HT-29 (cell line): ENCODE measurements at regions not wholly inside any gene's neighbourhood (a gene's known extent, or its start where the extent isn't known, plus 50 kb on each side); places are given as distances from the start of the nearest gene placed in this dataset.
"Not testable (repeated sequence)": the region's sequence is repeated elsewhere in the genome, so short reads cannot be mapped to it uniquely, and the experiment has no call there.

Experiments used
- DNase-seq: peaks from one replicate; pipeline ENCODE4 v3.0.0-alpha.2; 2015; ENCODE audit warnings: low spot score

DNA sequence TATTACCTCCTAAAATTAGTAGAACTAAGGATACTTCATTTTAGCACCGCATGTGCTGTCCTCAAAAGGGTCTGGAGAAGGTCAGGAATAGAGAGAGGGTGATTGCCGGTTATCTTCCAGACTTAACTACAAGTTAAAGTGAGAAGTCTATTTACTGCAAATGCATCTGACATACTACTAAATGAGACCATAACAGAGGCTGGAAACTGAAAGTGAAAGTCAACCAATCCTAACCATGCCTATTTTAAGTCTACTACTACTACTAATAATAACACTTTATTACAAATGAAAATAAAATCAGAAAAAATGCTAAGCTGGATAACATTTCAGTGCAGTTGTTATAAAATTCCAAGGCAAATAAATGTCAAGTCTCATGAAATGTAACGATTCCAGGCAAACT, 244.7 kb downstream of the KIF20B start:
- DNase-seq = no peak

DNA sequence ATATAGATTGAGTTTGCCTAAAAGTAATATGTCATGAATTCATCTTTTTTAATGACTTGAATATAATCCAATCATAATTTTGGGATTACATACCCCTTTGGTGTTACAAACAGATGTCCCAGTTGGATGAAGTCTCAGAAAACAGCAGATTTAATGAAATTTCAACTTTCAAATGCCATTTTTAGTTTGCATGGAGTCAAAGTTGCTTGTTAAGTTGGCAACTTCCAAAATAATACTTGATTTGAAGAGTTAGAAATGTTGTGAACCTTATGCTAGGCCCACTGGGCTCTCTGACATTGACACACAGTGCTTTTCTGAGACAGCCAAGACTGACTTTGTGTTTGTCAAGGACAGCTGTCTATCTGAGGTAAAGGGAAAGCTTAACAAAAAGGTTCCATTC, 248.1 kb downstream of the KIF20B start:
- no peak for DNase-seq

DNA sequence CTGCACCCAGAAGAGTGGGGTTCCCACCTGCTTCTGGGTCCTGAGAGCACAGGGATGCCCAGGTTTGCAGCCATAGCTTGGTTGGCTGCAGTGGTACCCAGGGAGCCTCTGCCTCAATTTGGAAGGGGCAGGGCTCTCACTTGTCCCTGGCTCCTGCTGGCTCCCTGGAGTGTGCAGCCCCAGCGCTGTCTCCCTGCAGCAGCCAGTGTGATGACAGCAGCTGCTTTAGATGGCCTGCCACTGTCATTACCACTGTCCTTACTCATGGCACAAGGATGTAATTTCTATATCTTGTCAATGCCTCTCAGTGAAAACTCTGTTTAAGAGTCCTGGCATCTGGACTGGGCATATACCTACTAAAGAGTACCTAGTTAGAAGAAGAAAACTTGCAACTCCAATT, 250.9 kb downstream of the KIF20B start:
- no peak for DNase-seq

DNA sequence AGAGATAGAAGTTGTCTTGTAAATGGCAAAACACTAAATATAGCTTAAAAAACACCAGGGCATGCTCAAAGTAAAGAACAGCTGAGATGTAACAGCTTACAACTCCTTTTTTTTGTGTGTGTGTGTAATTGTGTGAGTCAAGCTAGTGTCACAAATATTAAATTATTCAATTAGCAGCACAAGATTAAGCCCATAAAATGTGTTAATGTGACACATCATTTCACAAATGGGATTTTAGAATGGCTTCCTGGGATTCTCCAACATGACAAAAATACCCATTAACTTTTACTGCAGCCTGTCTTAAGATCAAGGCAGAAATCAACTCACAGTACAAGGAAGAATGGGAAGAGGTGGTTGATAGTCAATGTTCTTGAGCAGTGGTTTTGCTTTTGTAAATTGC, 251.4 kb downstream of the KIF20B start:
- no peak for DNase-seq

DNA sequence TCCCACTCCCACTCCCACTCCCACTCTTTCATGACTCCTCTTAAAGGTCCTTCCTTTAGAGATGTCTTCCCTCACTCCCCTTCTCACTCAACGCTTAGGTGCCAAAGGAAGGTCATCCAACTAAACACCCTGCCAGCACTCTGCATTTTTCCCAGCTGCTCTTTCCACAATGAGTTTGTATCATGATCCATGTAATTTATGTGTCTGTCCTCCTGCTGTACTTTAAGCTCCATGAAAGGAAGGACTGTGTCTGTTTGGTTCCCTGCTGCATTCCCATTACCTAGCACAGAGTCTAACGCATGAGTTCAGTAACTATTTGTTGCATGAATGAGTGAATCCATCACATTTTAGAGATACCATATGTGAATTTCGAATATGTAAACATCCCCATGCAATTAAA, 252.7 kb downstream of the KIF20B start:
- DNase-seq = no peak

DNA sequence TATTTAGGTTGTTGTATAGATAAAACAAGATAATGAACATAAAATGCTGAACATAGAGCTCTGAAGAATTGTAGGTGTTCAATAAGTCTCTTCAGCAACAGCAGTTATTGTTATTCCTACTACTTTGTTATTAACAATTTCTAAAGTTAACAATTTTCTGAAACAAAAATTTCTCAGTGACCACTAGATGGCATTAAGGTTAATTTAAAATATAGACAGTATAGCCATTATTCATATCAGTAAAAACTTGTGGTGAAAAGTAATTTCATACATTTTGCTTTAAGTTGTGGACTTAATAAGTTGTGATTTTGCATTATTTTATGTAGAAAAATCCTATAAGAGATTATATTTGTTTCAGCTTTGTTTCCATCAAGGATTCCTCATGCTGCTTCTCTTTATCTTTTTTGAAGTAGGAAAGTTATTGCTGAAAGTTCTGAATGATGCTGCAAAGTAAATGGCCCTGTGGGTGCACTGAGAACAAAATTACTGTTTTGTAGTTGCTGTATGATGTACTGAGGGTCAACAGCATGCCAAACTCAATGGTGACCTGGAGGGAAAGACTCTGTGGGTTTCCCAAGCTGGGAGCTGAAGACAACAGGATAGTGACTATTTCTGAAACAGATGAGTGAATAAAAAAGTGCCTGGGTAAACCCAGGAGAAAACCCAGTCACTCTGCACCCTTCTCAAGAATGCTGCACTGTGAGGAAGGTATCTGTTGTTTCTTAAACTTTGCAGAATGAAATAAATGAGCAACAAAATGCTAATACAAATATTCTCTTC, 253.6 kb downstream of the KIF20B start:
- DNase-seq = peak; percentile 34

DNA sequence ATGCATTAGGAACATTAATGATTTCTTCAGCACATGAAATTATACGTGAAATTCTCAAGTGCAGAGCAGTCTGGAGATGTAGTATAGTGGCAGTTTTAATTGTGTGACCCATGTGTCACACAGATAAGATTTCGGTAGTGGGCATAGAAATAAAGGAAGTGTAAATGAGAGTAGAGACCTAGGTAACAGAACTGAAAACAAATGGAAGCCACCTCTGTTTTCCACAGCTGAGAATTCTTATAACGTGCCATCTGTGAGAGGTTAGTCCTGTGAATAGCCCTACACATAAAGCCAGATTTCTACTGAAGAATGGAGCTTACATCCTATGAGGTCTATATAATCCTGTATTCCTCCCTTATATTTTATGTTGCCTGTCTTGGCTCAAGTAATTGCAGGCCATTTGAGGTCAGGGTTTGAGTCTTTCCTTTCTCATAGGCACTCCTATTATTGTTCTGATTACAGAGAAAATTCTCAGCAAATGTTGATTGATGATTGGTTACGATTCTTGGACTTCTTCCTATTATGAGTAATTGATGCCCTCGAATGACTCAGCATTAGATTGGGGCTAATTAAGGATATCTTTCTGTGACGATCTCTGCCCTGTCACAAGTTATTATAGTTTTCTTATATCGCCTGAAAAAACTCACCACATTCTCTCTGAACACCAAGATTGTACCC, 258.2 kb downstream of the KIF20B start:
- no peak for DNase-seq

DNA sequence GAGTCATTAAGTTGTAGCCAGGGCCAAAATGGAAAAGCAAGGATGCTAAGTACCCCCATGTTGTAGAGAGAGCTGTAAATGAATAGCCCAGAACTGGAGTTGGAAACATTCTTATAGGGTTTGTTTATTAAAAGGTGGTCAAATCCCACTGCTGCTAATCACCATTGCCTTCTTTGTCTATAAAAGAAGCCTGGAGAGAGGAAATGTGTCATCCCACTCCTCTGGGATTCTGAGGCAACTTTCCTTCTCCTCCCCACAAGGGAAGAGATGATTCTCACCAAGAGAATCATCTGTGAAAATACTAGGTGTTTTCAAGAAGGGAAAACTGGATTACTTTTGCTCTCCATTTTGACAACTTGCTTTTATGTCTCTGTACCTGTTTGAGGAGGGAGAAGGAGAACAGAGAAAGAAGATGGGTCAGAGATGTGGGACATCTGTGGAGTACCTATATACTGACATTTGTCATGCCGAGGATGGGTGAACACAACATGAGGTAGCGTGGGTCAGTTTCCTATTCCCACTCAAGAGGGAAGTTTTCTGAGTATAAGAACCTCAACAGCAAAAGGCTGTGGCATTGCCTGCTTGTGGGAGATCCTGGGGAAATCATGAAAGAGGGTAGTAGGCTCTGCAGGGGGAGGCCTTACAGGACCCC, 262.2 kb downstream of the KIF20B start:
- DNase-seq = no peak

DNA sequence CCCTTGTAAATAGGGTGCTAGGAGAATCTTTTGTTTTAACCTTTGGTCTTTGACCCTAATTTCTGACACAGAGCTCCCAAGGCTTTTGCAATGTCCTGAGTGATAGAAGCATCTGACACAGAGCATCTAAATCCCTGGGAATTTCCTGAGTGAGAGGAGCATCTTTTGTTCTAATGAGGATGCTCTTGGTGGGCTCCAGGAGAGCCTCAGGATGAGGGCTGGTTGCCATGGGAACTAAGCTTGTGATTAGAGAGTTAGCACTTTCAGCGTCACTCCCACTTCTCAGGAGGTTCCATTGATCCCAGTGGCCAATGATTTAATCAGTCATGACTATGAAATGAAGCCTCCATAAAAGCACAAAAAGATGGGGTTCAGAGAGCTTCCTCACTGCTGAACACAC, 264.8 kb downstream of the KIF20B start:
- no peak for DNase-seq

DNA sequence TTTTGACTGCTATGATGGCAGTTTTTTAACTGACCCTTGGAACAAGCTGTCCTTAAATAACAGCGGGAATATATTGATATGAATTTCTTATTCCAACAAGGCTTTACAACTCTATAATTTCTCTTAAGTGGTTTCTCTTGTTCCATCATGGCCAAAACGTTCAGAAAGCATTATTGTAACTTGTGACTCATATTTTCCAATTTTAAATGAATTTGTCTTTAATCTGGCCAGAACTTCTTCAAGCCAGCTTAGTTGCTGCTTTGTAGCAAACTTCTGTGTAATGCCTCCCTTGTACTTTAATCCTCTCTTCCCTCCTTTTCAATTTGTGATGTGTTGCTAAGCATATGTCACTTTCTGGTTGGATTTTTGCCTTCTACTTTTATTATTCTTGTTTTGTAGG, 271.9 kb downstream of the KIF20B start:
- DNase-seq = no peak

DNA sequence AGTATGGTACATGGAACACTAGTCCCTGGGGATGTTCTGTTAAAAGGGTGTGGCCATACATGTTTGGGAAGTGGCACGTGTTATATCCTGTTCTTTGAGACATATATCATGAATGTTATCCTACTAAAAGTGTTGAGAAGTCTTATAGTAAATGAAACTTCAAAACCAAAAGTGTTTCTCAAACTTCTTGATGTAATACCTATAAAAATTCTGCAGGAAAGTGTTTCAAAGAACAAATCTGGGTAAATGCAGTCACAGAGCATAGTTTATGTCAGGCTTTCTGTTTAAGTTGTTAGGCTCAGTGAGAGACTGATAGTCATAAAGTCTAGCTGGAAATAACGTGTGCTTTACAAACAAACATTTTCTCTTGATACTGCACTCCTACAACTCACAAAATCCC, 273.7 kb downstream of the KIF20B start:
- DNase-seq = no peak

DNA sequence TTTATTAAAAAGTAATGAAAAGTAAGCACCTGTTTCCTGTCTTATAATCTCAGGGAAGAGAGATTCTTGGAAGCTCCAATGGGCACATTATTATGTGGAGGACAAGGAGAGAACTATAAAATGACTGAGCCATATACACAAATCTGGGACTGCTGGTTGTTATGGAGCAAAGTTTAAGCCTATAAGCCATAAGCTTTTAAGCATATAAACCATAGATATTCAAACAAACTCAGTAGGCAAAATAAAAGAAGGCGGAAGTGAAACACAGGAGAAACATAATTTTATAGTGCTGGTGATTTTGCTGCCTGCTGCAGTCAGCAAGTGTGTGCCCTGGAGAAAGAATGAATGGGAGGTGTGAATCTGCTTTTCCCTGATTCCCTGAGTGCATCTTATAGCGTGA, 274.4 kb downstream of the KIF20B start:
- DNase-seq = no peak

DNA sequence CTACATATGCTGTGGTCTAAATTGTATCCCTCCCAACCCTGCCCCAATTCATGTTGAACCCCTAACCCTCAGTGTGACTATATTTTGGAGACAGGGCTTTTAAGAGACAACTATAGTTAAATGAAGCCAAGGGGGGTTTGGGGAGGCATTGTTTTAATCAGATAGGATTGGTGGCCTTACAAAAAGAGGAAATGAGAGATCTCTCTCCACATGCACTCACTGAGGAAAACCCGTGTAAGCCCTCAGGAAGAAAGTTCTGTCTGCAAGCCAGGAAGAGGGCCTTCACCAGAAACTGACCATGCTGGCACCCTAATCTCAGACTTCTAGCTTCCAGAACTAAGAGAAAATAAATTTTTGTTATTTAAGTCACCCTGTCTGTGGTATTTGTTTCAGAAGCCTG, 276.7 kb downstream of the KIF20B start:
- DNase-seq = no peak

DNA sequence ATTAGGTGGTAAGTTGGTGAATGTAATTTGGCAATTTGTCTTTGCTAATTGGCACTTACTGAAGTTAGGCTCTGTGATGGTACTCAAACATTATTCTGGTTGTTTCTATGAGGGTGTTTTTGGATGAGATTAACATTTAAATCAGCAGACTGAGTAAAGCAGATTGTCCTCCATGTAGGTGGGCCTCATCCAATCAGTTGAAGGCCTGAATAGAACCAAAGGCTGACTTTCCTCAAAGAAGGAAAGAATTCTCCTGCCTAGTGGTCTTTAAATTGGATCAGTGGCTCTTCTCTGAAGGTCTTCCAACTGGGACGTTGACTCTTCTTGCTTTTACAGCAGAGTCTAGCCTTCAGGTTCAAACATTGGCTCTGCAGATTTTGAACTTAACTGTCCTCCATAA, 278.3 kb downstream of the KIF20B start:
- DNase-seq = no peak

DNA sequence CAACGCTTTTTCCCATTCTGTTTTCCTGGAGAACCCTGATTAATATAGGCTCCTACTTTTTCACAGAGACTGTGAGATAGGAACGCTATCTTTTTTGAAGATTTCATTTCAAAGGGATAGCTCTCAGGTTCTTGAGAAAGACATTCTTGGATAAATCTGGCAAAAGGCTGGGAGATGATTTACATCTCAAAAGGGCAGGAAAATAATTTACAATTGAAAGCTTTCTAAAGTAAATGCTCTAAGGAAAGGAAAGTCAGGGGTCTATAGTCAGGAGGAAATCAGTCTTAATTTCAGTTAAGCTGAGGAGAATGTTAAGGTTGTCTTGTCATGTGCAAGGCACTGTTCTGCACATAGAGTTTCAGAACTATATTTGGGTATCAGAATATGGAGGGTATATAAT, 278.8 kb downstream of the KIF20B start:
- no peak for DNase-seq

DNA sequence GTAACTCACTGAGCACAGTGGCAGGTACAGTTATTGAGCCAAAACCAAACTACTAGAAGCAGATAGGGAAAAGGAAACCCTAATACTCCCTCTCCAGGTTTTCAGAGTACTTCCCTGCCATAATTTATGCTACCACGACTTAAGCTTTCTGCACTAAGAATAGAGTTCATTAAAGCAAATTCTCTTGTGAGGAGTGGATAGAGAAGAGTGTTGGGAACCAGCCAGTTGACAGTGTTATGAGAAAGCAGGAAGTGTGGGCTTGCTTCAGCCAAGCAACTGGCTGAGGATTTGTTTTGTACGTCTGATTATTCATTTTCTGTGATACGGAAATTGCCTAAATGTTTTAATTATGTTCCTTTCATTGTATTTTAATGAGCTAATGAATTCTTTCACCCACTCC, 280.5 kb downstream of the KIF20B start:
- DNase-seq = no peak

DNA sequence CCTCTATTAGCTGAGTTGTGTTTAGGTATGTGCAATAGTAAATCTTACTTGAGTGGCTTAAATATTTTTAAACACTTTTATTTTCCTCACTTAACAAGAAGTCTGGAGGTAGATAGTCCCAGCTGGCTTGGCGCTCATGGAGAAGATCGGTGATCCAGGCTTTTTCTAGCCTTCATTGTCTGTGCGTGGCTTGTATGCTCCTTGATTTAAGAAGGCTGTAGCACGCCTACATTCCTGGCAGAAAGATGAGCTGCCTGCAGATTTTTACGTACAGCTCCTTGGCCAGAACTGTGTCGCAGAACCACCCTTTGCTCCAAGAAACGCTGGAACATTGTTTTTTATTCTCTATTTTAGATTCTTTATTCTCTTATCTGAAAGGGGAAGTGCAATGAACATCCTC, 284.1 kb downstream of the KIF20B start:
- DNase-seq = no peak

DNA sequence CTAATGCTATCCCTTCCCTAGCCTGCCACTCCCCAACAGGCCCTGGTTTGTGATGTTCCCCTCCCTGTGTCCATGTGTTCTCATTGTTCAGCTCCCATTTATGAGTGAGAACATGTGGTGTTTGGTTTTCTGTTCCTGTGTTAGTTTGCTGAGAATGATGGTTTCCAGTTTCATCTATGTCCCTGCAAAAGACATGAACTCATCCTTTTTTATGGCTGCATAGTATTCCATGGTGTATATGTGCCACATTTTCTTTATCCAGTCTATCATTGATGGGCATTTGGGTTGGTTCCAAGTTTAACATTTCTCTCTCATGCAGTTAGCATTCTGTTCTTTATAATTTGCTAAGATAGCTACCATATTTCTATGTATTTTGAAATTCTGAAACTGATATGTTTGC, 287.0 kb downstream of the KIF20B start:
- DNase-seq = not testable (repeated sequence)

DNA sequence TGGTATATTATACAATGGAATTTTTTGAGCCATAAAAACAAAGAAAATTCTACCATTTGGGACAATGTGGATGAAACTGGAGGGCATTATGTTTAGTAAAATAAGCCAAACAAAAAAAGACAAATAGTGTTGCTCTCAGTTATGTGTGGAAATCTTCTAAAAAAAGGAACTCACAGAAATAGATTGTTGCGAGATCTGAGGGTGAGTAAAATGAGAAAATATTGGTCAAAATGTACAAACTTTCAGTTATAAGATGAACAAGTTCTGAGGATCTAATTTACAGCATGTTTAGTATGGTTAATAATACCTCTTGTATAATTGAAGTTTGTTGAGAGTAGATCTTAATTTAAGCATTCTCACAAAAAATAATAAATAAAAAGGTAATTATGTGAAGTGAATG, 291.2 kb downstream of the KIF20B start:
- no peak for DNase-seq

DNA sequence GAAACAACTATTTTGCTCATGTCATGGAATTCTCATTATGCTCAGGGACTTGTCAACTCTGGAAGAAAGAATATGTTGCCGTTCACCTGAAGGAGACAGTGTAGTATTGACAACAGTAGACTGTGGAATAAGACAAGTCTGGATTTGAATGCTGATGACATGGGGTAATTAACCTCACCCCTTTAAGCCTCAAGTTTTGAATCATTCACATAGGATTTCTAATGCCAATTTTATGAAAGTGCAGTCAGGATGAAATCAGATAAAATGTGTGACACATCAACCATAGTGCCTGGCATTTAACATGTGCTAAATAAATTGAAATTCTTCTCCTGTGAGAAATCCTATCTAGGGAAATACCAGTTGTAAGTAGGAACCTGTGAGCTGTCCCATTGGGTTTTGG, 305.8 kb downstream of the KIF20B start:
- no peak for DNase-seq

DNA sequence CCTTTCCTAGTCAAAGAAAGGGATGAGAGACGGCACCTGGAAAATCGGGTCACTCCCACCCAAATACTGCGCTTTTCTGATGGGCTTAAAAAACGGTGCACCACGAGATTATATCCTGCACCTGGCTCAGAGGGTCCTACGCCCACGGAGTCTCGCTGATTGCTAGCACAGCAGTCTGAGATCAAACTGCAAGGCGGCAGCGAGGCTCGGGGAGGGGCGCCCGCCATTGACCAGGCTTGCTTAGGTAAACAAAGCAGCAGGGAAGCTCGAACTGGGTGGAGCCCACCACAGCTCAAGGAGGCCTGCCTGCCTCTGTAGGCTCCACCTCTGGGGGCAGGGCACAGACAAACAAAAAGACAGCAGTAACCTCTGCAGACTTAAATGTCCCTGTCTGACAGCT, 309.9 kb downstream of the KIF20B start:
- DNase-seq = not testable (repeated sequence)

DNA sequence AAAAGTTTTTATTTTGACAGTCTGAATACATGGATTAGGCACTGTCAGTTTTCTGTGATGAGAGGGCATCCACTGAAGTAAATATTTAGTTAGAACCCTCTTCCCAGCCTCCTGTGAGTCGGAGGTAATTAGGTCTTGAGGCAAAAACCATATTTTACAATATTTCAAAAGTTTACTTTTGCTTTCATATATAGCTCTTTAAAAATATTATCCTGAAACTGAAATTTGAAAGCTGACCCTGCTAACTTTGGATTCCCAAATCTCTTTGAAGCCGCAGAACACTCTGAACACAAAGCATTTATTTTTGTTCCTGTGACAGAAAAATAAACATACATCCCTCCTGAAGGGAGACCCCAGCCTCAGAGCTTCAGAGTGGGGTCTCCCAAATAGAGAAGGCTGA, 317.4 kb downstream of the KIF20B start:
- no peak for DNase-seq

DNA sequence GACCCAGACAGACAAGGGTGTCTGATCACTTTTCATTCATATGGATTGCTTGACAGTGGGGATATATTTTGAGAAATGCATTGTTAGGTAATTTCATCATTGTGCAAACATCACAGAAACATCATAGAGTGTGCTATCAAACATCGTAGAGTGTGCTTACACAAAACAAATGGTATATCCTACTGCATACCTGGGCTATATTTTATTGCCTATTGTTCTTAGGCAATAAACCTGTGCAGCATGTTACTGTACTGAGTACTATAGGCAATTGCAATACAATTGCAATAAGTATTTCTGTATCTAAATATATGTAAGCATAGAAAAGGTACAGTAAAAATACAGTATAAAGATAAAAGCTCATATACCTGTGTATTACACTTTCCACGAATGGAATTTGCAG, 319.1 kb downstream of the KIF20B start:
- no peak for DNase-seq
